ENCODE measurements at regions not wholly inside any gene's neighbourhood (a gene's known extent, or its start where the extent isn't known, plus 50 kb on each side); places are given as distances from the start of the nearest gene placed in this dataset.

DNA sequence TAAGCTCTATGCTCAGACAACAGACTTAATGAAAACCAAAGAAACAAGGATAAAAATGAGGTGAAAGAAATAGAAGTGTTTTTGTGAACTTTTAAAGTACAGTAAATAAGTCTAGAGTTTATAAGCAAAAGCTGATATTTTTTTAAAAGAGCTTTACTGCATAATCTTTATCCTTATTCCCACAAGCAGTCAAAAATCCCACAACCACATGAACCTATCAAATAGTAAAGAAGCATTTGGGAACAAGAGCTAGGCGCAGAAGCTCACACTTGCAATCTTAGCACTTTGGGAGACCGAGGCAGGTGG, 103.8 kb upstream of the TJP1 start:
- peaks cover 26% of the 10 kb centered on the region for H3K4me1 ChIP-seq (ENCODE audit: insufficient read depth, low read length)
- BruUV-seq (replicated peaks) = no TSS peak
- intact Hi-C loops (cut with micrococcal nuclease; ENCODE audit: unreplicated experiment) (loop anchor here (2.0 to 5.0 kb wide), 2 partner anchors 104 to 257 kb away; partner anchors contain the start of gene TJP1), in situ Hi-C loops (cut with HindIII; ENCODE audit: extremely low pct_ligation_motif_present, low pct_unique_long_range_greater_than_20kb) (no loop called here)
- no peaks in the 10 kb centered on the region for H3K27me3 ChIP-seq (ENCODE audit: control insufficient read depth in 1 of 2, insufficient read depth in 2 of 2, low read length in 2 of 2)
- no peak for FAIRE-seq
- no peak for ATAC-seq
- DNase-seq (ENCODE audit: low spot score) = no peak
- 39% methylated on average over 2 of the region's 2 CpGs for WGBS (ENCODE audit: low lambda C conversion rate)
- no peak overlapping the region for H3K4me2 ChIP-seq (ENCODE audit: low read depth, low read length)
- no peak overlapping the region for H3K9ac ChIP-seq (ENCODE audit: insufficient read depth, low read depth, low read length)
- H2AFZ ChIP-seq (ENCODE audit: low read length) = no peak overlapping the region
- H3K27ac ChIP-seq (ENCODE audit: extremely low read length, insufficient read depth, low read length) = no peak overlapping the region
- no peaks in the 10 kb centered on the region for H3K79me2 ChIP-seq (ENCODE audit: insufficient read depth, low read length)
- H3K36me3 ChIP-seq (replicated peaks in 1 of 2; ENCODE audit: control insufficient read depth in 1 of 2, insufficient read depth in 2 of 2, low read length in 2 of 2) = no peaks in the 10 kb centered on the region
- no peaks in the 10 kb centered on the region for H4K20me1 ChIP-seq (ENCODE audit: insufficient read depth, low read length)
- no peaks in the 10 kb centered on the region for H3K9me3 ChIP-seq (ENCODE audit: low read length)
- no peak for TF ChIP-seq HMG20A (CRISPR knock-in tag; IDR thresholded peaks at IDR 0.05; ENCODE audit: borderline replicate concordance)
- CTCF ChIA-PET (ENCODE audit: low intra/inter-chr PET ratio, low total read pairs) = interaction anchor here (1.1 to 2.8 kb wide), 3 partner anchors 178 to 258 kb away, joined by 4 to 42 read pairs (median 9); no protein-coding TSS in a partner anchor
- POLR2A ChIA-PET = interaction anchor here (1.5 kb wide), 1 partner anchor 104 kb away, joined by 11 read pairs; the partner anchor contains the start of gene TJP1
- no peak overlapping the region for H3K4me3 ChIP-seq (replicated peaks in 1 of 3; ENCODE audit: insufficient read depth in 1 of 3, low read depth in 2 of 3, low read length in 3 of 3)

DNA sequence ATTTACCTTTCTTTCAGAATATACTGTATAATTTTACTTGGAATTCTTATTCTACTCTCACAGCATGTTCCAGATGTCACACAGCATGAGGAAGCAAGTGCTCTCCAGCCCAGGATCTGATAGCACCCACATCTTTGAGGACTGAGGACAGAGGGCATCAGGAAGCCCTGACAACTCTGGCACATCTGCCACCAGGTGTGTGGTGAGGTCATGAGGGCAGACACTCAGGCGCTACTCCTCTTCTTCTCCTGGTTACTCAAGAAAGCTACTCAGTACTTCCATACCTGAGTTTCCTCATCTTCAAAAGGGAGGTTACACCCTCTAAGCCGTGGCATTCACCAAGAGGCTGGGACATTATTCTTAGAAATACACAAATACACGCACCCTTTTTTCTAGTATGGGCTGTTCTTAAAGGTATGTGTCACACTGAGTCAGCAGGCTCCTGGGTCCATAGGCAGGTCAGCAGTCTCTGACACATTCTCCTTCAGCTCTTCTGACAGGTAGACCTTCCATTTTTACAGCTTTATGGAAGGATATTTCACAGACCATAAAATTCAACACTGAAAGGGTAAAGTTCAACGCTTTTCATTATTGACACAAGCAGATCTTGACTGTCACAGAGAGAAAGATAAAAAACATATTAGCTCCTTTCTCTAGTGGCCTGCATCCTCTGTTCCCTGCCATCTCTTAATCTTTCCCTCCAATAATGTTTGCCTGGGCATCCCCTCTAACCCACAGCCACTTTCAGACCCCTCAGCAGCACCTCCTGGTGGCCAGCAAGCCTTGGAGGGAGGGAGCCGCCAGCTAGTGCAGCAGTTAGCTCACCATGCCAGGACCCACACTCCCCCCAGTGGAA, 103.2 kb upstream of the TJP1 start:
- Histone ChIP-seq H2AFZ (ENCODE audit: low read length) (no peak overlapping the region), H3K9ac (ENCODE audit: insufficient read depth, low read depth, low read length) (no peak overlapping the region), H3K9me3 (ENCODE audit: low read length) (no peaks in the 10 kb centered on the region), H3K4me2 (ENCODE audit: low read depth, low read length) (no peak overlapping the region; the same call in 1 of the 2 replicates), H3K36me3 (replicated peaks in 1 of 2; ENCODE audit: control insufficient read depth in 1 of 2, insufficient read depth in 2 of 2, low read length in 2 of 2) (no peaks in the 10 kb centered on the region), H3K27me3 (ENCODE audit: control insufficient read depth in 1 of 2, insufficient read depth in 2 of 2, low read length in 2 of 2) (no peaks in the 10 kb centered on the region), H3K27ac (ENCODE audit: extremely low read length, insufficient read depth, low read length) (no peak overlapping the region), H4K20me1 (ENCODE audit: insufficient read depth, low read length) (no peaks in the 10 kb centered on the region), H3K4me1 (ENCODE audit: insufficient read depth, low read length) (peaks cover 26% of the 10 kb centered on the region), H3K4me3 (replicated peaks in 1 of 3; ENCODE audit: insufficient read depth in 1 of 3, low read depth in 2 of 3, low read length in 3 of 3) (no peak overlapping the region), H3K79me2 (ENCODE audit: insufficient read depth, low read length) (no peaks in the 10 kb centered on the region)
- no TSS peak for BruUV-seq (replicated peaks)
- peak; percentile 57 for DNase-seq (ENCODE audit: low spot score)
- intact Hi-C loops (cut with micrococcal nuclease; ENCODE audit: unreplicated experiment) = loop anchor here (2.0 to 5.0 kb wide), 2 partner anchors 103 to 257 kb away; partner anchors contain the start of gene TJP1
- 9% methylated on average over 5 of the region's 5 CpGs for WGBS (ENCODE audit: low lambda C conversion rate)
- FAIRE-seq = peak; percentile 55
- ChIA-PET CTCF (ENCODE audit: low intra/inter-chr PET ratio, low total read pairs) (interaction anchor here (1.1 to 2.8 kb wide), 3 partner anchors 178 to 257 kb away, joined by 4 to 42 read pairs (median 9); no protein-coding TSS in a partner anchor), POLR2A (interaction anchor here (1.5 kb wide), 1 partner anchor 103 kb away, joined by 11 read pairs; the partner anchor contains the start of gene TJP1)
- in situ Hi-C loops (cut with HindIII; ENCODE audit: extremely low pct_ligation_motif_present, low pct_unique_long_range_greater_than_20kb) = no loop called here
- ATAC-seq = peak; percentile 95
- TF ChIP-seq ZNF83 (CRISPR knock-in tag; IDR thresholded peaks at IDR 0.05; ENCODE audit: borderline replicate concordance) (no peak), ZNF264 (CRISPR knock-in tag; IDR thresholded peaks at IDR 0.05) (peak; percentile 32; the same call in 1 of the 2 replicates), NFATC3 (CRISPR knock-in tag; IDR thresholded peaks at IDR 0.05) (no peak), RAD21 (CRISPR knock-in tag; IDR thresholded peaks at IDR 0.05) (peak; percentile 71), NR2F1 (CRISPR knock-in tag; IDR thresholded peaks at IDR 0.05) (0 out of 4 replicates have a peak, but pooled peaks of 1 of the 2 experiments have one; percentile 25), ZBTB7B (CRISPR knock-in tag; IDR thresholded peaks at IDR 0.05) (no peak), SALL1 (CRISPR knock-in tag; IDR thresholded peaks at IDR 0.05) (0 out of 2 replicates have a peak, but pooled peaks have one; percentile 46)
- TF ChIP-seq, protein P1, sequence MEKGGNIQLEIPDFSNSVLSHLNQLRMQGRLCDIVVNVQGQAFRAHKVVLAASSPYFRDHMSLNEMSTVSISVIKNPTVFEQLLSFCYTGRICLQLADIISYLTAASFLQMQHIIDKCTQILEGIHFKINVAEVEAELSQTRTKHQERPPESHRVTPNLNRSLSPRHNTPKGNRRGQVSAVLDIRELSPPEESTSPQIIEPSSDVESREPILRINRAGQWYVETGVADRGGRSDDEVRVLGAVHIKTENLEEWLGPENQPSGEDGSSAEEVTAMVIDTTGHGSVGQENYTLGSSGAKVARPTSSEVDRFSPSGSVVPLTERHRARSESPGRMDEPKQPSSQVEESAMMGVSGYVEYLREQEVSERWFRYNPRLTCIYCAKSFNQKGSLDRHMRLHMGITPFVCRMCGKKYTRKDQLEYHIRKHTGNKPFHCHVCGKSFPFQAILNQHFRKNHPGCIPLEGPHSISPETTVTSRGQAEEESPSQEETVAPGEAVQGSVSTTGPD (CRISPR knock-in tag; IDR thresholded peaks at IDR 0.05) = no peak
- TF ChIP-seq, protein P2, sequence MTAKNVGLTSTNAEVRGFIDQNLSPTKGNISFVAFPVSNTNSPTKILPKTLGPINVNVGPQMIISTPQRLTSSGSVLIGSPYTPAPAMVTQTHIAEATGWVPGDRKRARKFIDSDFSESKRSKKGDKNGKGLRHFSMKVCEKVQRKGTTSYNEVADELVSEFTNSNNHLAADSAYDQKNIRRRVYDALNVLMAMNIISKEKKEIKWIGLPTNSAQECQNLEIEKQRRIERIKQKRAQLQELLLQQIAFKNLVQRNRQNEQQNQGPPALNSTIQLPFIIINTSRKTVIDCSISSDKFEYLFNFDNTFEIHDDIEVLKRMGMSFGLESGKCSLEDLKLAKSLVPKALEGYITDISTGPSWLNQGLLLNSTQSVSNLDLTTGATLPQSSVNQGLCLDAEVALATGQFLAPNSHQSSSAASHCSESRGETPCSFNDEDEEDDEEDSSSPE (CRISPR knock-in tag; IDR thresholded peaks at IDR 0.05) = 0 out of 2 replicates have a peak, but pooled peaks have one; percentile 21
- TF ChIP-seq, protein P3, sequence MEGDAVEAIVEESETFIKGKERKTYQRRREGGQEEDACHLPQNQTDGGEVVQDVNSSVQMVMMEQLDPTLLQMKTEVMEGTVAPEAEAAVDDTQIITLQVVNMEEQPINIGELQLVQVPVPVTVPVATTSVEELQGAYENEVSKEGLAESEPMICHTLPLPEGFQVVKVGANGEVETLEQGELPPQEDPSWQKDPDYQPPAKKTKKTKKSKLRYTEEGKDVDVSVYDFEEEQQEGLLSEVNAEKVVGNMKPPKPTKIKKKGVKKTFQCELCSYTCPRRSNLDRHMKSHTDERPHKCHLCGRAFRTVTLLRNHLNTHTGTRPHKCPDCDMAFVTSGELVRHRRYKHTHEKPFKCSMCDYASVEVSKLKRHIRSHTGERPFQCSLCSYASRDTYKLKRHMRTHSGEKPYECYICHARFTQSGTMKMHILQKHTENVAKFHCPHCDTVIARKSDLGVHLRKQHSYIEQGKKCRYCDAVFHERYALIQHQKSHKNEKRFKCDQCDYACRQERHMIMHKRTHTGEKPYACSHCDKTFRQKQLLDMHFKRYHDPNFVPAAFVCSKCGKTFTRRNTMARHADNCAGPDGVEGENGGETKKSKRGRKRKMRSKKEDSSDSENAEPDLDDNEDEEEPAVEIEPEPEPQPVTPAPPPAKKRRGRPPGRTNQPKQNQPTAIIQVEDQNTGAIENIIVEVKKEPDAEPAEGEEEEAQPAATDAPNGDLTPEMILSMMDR (CRISPR knock-in tag; IDR thresholded peaks at IDR 0.05) = peak; percentile 81
